DMS153 (cell line): ENCODE measurements at regions not wholly inside any gene's neighbourhood (a gene's known extent, or its start where the extent isn't known, plus 50 kb on each side); places are given as distances from the start of the nearest gene placed in this dataset.
"Not testable (repeated sequence)": the region's sequence is repeated elsewhere in the genome, so short reads cannot be mapped to it uniquely, and the experiment has no call there.

Experiments
- DNase-seq: peaks from one replicate; lab custom pipeline; 2025; lab: John Stamatoyannopoulos, UW

- peak; percentile 3 for DNase-seq
Observed at GRCh38 chr7:66458991-66459390, 169.7 kb upstream of the KCTD7 start.

GRCh38 chr7:66459783-66460413, 168.8 kb upstream of the KCTD7 start:
- not testable (repeated sequence) for DNase-seq

- DNase-seq: no peak
Observed at GRCh38 chr7:66460921-66461361, 167.7 kb upstream of the KCTD7 start.

DNA sequence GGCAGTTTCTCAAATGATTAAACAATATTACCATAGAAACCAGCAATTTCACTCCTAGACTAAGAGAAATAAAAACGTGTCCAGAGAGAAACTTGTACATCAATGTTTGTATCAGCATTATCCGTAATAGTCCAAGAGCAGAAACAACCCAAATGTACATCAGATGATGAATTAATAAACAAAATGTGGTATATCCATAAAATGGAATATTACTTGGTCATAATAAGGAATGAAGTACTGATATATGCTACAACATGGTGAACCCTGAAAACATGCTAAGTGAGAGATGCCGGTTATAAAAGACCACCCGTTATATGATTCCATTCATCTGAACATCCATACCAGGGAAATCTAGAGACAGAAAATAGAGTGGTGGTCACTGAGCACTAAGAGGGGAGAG, 167.3 kb upstream of the KCTD7 start:
- DNase-seq: not testable (repeated sequence)

GRCh38 chr7:66462831-66463230, 165.8 kb upstream of the KCTD7 start:
- not testable (repeated sequence) for DNase-seq

GRCh38 chr7:66464059-66464458, 164.6 kb upstream of the KCTD7 start:
- DNase-seq: no peak

- DNase-seq: no peak
Observed at GRCh38 chr7:66466081-66466600, 162.5 kb upstream of the KCTD7 start.

- DNase-seq: no peak
Observed at GRCh38 chr7:66467887-66468286, 160.8 kb upstream of the KCTD7 start.

GRCh38 chr7:66473064-66473463, 155.6 kb upstream of the KCTD7 start:
- not testable (repeated sequence) for DNase-seq

DNA sequence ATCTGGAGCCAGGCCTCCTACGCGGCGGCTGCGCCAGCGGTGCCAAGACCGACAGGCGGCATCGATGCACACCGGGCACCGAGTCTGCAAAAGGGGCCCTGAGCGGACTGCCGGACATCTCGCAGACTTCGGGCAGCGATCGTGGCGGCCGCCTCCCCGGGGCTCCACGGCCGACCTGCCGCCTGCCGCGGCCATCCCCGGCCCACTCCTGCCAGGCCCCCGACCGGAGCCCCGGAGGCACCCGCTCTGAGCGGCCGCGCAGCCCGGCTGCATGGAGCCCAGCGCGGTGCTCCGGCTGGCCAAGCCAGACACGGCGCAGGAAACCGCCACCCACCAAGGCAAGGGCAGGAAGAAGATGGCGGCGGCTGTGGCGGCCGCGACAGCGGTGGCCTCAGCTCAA, 154.2 kb upstream of the KCTD7 start:
- DNase-seq: no peak

DNA sequence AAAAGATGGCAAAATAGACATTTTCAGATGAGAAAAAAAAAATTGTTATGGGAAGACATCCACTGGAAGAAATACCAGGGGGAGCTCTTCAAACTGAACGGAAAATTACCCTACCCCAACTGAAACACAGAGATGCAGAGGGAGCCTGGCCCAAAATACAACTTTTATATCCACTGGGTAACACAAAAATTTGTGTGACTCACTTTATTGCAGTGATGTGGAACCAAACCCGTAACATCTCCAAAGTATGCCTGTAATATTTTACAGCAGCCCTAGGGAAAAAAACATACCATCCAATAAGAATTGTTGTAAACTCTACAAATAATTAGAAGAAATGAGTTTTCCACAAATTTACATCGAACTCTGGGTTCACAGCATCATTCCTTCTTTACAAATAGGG, 152.6 kb upstream of the KCTD7 start:
- not testable (repeated sequence) for DNase-seq

DNA sequence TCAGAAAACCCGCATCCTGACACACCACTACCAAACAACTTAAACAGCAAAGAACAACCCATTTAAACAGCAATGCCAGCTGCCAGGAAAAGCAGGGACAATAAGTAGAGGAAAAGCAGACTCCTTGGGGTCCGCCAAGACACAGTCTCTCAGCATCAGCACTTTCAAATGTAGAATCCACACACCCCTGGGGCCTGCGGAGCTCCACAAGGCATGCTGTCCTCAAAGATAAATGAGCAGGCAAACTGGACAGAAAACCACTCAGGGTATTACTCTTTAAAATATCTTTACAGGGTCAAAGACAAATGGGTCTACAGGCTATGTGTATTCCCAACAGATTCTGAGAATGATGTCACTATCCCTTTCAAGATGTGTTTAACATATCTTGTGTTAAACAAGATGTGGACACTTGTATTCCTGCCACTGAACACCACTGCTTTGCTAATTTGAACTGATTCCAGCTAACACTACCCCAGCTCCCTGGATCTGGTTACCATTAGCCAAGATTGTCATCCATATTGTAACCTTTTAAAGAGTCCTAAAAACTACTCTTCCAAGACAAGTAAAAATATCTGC, 150.8 kb upstream of the KCTD7 start:
- DNase-seq: not testable (repeated sequence)

- not testable (repeated sequence) for DNase-seq
Observed at GRCh38 chr7:66481229-66481628, 147.5 kb upstream of the KCTD7 start.

DNA sequence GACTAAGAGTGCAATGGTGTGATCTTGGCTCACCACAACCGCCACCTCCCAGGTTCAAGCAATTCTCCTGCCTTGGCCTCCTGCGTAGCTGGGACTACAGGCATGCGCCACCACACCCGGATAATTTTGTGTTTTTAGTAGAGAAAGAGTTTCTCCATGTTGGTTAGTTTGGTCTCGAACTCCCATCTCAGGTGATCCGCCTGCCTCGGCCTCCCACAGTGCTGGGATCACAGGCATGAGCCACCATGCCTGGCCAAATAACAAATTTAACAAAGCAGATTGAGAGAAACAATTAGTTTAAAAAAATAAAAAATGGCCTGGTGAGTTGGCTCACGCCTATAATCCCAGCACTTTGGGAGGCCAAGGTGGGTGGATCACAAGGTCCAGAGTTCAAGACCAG, 139.6 kb upstream of the KCTD7 start:
- not testable (repeated sequence) for DNase-seq

- DNase-seq: not testable (repeated sequence)
Observed at GRCh38 chr7:66489741-66490140, 138.9 kb upstream of the KCTD7 start.

GRCh38 chr7:66490979-66491378, 137.7 kb upstream of the KCTD7 start:
- not testable (repeated sequence) for DNase-seq

DNA sequence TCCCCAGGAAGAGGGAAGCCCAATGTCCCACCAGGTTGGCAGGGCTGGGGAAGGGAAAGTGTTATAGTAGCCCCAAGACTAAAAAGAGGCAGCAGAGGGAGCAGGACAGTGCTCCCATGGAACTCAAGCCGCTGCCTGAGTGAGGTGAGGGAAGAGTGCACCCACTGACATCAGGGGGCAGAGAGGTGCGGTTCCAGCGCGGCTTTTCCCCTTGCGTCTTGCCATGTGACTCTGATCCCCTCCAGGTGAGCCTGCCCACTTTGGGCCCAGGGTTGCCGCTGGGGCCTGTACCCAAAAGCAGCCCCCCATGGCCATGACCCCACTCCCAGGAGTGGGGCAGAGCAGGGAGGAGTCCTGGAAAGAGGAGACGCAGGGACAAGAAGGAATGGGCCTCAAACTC, 136.3 kb upstream of the KCTD7 start:
- DNase-seq: not testable (repeated sequence)

DNA sequence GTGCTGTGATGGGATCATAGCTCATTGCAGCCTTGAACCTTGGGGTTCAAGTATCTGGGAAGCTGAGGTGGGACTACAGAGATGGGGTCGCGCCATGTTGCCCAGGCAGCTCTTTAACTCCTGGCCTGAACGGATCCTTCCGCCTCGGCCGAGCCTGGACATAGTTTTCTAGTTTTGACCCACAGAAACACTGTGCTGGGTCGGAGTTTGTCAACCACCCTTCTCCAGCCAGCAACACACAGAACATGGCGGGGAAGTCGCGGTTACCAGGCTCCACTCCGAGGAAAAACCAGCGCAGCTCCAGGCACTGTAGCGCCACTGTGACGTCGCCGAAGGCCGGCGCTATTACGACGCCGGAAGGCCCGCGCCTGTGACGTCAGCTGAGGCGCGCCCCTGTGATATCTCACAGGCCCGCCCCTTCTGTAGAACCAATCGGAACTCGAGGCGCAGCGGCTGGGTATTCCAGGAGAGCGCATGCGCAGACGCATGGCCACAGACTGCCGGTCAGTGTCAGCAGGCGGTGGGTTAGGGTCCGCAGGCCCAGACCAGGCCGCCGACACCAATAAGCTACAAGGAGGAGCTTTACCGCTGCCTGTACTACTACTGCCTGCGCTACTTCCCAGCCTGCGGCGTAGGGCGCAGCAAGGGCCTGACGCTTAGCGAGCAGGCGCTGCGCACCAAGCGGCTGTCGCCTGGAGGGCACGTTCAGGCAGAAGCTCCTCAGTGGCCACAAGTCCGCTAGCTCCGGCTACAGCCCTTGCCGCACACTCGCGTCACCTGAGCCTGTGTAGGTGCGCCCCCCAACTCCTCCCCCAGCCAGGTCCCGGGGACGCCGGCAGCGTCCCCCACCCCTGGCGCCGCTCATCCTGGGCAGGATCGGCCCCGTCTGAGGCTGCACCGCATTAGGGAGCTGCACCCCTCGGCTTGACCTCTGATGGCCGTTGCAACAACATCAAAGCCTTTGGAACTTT, 135.2 kb upstream of the KCTD7 start:
- DNase-seq: peak; percentile 97

DNA sequence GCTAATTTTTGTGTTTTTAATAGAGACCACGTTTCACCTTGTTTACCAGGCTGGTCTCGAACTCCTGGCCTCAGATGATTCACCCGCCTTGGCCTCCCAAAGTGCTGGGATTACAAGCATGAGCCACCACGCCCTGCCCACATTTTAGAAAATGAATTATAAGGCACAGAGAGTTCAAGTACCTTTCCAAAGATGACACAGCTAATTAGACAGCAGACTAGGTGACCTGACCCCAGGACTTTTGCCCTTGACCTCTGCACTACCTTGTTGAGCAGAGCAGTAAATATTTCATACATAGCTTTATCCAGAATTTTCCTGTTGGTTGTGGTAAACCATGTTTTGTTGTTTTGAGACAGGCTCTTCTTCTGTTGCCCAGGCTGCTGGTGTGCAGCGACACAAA, 131.3 kb upstream of the KCTD7 start:
- no peak for DNase-seq

GRCh38 chr7:66500087-66500486, 128.6 kb upstream of the KCTD7 start:
- no peak for DNase-seq

GRCh38 chr7:66502230-66503035, 126.2 kb upstream of the KCTD7 start:
- no peak for DNase-seq

- DNase-seq: no peak
Observed at GRCh38 chr7:66503036-66503370, 125.7 kb upstream of the KCTD7 start.
